CD14-positive monocyte (primary cell): ENCODE measurements at regions not wholly inside any gene's neighbourhood (a gene's known extent, or its start where the extent isn't known, plus 50 kb on each side); places are given as distances from the start of the nearest gene placed in this dataset.

ENCODE experiments used
- DNase-seq, 3 donors: peaks; one replicate each; pipeline ENCODE4 v3.0.0-alpha.2; 2011 to 2022
- H2AFZ ChIP-seq: 2 replicates; pipeline ENCODE4 v1.6.0; 2012; ENCODE audit warnings: mild to moderate bottlenecking, low read depth, low read length, inconsistent platforms; ENCODE audit not compliant: insufficient read depth, poor library complexity, severe bottlenecking
- H3K27ac ChIP-seq, 2 donors: 1 replicate in 1 of 2; 2 replicates in 1 of 2; pipeline ENCODE4 v1.5.1; 2012 to 2013; ENCODE audit warnings: low read length in 2 of 2, control low read depth in 1 of 2, inconsistent platforms in 1 of 2, low read depth in 1 of 2, mild to moderate bottlenecking in 1 of 2
- H3K27me3 ChIP-seq, 2 donors: one replicate each; pipeline versions ENCODE4 v1.6.0 to v1.6.1; 2011 to 2013; ENCODE audit warnings: low read length in 2 of 2; ENCODE audit not compliant: control insufficient read depth in 2 of 2, insufficient read depth in 2 of 2
- H3K36me3 ChIP-seq, 2 donors: replicated peaks in 1 of 2; 1 replicate in 1 of 2; 2 replicates in 1 of 2; pipeline versions ENCODE4 v1.5.1 to v1.6.1; 2012 to 2013; ENCODE audit warnings: low read length in 2 of 2, control low read depth in 1 of 2, inconsistent platforms in 1 of 2, mild to moderate bottlenecking in 1 of 2; ENCODE audit not compliant: insufficient read depth in 2 of 2, control insufficient read depth in 1 of 2
- H3K4me1 ChIP-seq, 2 donors: 1 replicate in 1 of 2; 2 replicates in 1 of 2; pipeline versions ENCODE4 v1.5.1 to v1.6.1; 2012 to 2013; ENCODE audit warnings: low read length in 2 of 2, control low read depth in 1 of 2, inconsistent platforms in 1 of 2, mild to moderate bottlenecking in 1 of 2, moderate library complexity in 1 of 2; ENCODE audit not compliant: insufficient read depth in 2 of 2, control insufficient read depth in 1 of 2
- H3K4me2 ChIP-seq: replicated peaks from 2 replicates; pipeline ENCODE3; 2012; ENCODE audit warnings: low read length, moderate library complexity, mild to moderate bottlenecking; ENCODE audit not compliant: poor library complexity, severe bottlenecking; ENCODE audit errors: extremely low read depth
- H3K4me3 ChIP-seq, 3 experiments: fragments of 200-600 bp in 1 of 3; sonication (generic) in 1 of 3; replicated peaks in 1 of 3; 1 replicate in 2 of 3; 2 replicates in 1 of 3; pipeline ENCODE4 v1.5.1; 2011 to 2013; ENCODE audit warnings: low read length in 3 of 3, mild to moderate bottlenecking in 3 of 3, control low read depth in 2 of 3, low read depth in 2 of 3, inconsistent platforms in 1 of 3, moderate library complexity in 1 of 3
- H3K79me2 ChIP-seq: 2 replicates; pipeline ENCODE4 v1.6.0; 2012; ENCODE audit warnings: mild to moderate bottlenecking, control low read depth, inconsistent platforms, low read length, moderate library complexity; ENCODE audit not compliant: insufficient read depth
- H3K9ac ChIP-seq: 2 replicates; pipeline ENCODE4 v1.6.0; 2017; ENCODE audit warnings: low read length, mild to moderate bottlenecking; ENCODE audit not compliant: insufficient read depth, poor library complexity, severe bottlenecking
- H3K9me3 ChIP-seq, 2 donors: replicated peaks in 1 of 2; 1 replicate in 1 of 2; 2 replicates in 1 of 2; pipeline versions ENCODE4 v1.5.1 to v1.6.1; 2012 to 2013; ENCODE audit warnings: low read length in 2 of 2, control low read depth in 1 of 2; ENCODE audit not compliant: control insufficient read depth in 1 of 2, insufficient read depth in 1 of 2
- H4K20me1 ChIP-seq: 2 replicates; pipeline ENCODE4 v1.6.0; 2012; ENCODE audit warnings: mild to moderate bottlenecking, low read length, control low read depth, moderate library complexity; ENCODE audit not compliant: insufficient read depth
- H3K27ac Mint-ChIP-seq, 7 donors: one replicate each; pipeline ENCODE4 v1.8.0; 2020; ENCODE audit warnings: mild to moderate bottlenecking in 7 of 7, mixed read lengths in 7 of 7, moderate library complexity in 6 of 7, inconsistent platforms in 2 of 7
- H3K27me3 Mint-ChIP-seq, 3 donors: one replicate each; pipeline ENCODE4 v1.8.0; 2021 to 2022; ENCODE audit warnings: low read depth in 3 of 3, mild to moderate bottlenecking in 3 of 3, mixed read lengths in 3 of 3, moderate library complexity in 3 of 3, inconsistent platforms in 1 of 3
- H3K36me3 Mint-ChIP-seq, 2 donors: one replicate each; pipeline ENCODE4 v1.8.0; 2020; ENCODE audit warnings: mixed read lengths in 2 of 2, inconsistent platforms in 1 of 2, mild to moderate bottlenecking in 1 of 2
- H3K4me1 Mint-ChIP-seq: one replicate; pipeline ENCODE4 v1.8.0; 2020; ENCODE audit warnings: mild to moderate bottlenecking, mixed read lengths
- H3K4me3 Mint-ChIP-seq, 2 donors: one replicate each; pipeline ENCODE4 v1.8.0; 2020; ENCODE audit warnings: mild to moderate bottlenecking in 2 of 2, mixed read lengths in 2 of 2, moderate library complexity in 1 of 2
- H3K9me3 Mint-ChIP-seq, 7 donors: one replicate each; pipeline ENCODE4 v1.8.0; 2020 to 2022; ENCODE audit warnings: mixed read lengths in 7 of 7, mild to moderate bottlenecking in 6 of 7, moderate library complexity in 6 of 7, inconsistent platforms in 2 of 7
- WGBS: methylation state at CpG from one replicate; pipeline ENCODE4 v1.1.5; 2013; ENCODE audit warnings: missing lambda C conversion rate; ENCODE audit not compliant: insufficient coverage; 5-methylcytosine and 5-hydroxymethylcytosine counted together
- intact Hi-C, 2 donors: fragments of 100-400 bp; cut with micrococcal nuclease; formaldehyde crosslinking; loops; one replicate each; pipeline versions ENCODE4 v1.15.0 to v1.15.1; 2023
- TF ChIP-seq, protein P1 (sequence below): fragments of 200-600 bp; IDR thresholded peaks from one replicate; pipeline ENCODE4 v1.8.0; 2022; ENCODE audit warnings: antibody characterized with exemption, mild to moderate bottlenecking

- intact Hi-C loops: no loop called here
Measured at GRCh38 chr4:124097447-124097846, 615.1 kb downstream of the ANKRD50 start.

GRCh38 chr4:124104101-124104500 lies 608.4 kb downstream of the ANKRD50 start:
- no peak overlapping the region for H3K4me3 ChIP-seq
- Mint-ChIP-seq H3K4me3 (no peak overlapping the region), H3K4me1 (no peaks in the 10 kb centered on the region), H3K9me3 (peaks cover 0 to 8% (median 2%) of the 10 kb centered on the region in 7 donors), H3K36me3 (no peaks in the 10 kb centered on the region), H3K27ac (peak overlapping the region in 1 of 7 donors; percentile 73), H3K27me3 (peaks cover 0 to 1% (median 0%) of the 10 kb centered on the region in 3 donors)
- H3K27me3 ChIP-seq: no peaks in the 10 kb centered on the region
- no peak overlapping the region for H3K27ac ChIP-seq
- H3K79me2 ChIP-seq: no peaks in the 10 kb centered on the region
- H3K9me3 ChIP-seq: peaks cover 0 to 7% of the 10 kb centered on the region in 2 donors
- H3K4me2 ChIP-seq: no peak overlapping the region
- no peak overlapping the region for H2AFZ ChIP-seq
- H3K4me1 ChIP-seq: no peaks in the 10 kb centered on the region
- no peak overlapping the region for H3K9ac ChIP-seq
- H3K36me3 ChIP-seq: no peaks in the 10 kb centered on the region
- no peaks in the 10 kb centered on the region for H4K20me1 ChIP-seq
- no peak for DNase-seq
- intact Hi-C loops: no loop called here
- TF ChIP-seq, protein P1, sequence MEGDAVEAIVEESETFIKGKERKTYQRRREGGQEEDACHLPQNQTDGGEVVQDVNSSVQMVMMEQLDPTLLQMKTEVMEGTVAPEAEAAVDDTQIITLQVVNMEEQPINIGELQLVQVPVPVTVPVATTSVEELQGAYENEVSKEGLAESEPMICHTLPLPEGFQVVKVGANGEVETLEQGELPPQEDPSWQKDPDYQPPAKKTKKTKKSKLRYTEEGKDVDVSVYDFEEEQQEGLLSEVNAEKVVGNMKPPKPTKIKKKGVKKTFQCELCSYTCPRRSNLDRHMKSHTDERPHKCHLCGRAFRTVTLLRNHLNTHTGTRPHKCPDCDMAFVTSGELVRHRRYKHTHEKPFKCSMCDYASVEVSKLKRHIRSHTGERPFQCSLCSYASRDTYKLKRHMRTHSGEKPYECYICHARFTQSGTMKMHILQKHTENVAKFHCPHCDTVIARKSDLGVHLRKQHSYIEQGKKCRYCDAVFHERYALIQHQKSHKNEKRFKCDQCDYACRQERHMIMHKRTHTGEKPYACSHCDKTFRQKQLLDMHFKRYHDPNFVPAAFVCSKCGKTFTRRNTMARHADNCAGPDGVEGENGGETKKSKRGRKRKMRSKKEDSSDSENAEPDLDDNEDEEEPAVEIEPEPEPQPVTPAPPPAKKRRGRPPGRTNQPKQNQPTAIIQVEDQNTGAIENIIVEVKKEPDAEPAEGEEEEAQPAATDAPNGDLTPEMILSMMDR: no peak
- WGBS: 90% methylated on average over 2 of the region's 3 CpGs

More at GRCh38 chr4:124097447-124097846, 615.1 kb downstream of the ANKRD50 start:
- H3K4me3 ChIP-seq: no peak overlapping the region
- H3K36me3 Mint-ChIP-seq: no peaks in the 10 kb centered on the region
- H3K4me2 ChIP-seq: no peak overlapping the region
- no peaks in the 10 kb centered on the region for H3K27me3 Mint-ChIP-seq
- no peak overlapping the region for H3K27ac Mint-ChIP-seq
- no peak for DNase-seq
- H4K20me1 ChIP-seq: no peaks in the 10 kb centered on the region
- peaks cover 0 to 2% (median 0%) of the 10 kb centered on the region in 7 donors for H3K9me3 Mint-ChIP-seq
- H3K4me1 ChIP-seq: no peaks in the 10 kb centered on the region
- H3K27me3 ChIP-seq: no peaks in the 10 kb centered on the region
- no CpG with 5 or more reads among the region's 1 CpG for WGBS
- no peak overlapping the region for H3K27ac ChIP-seq
- no peak overlapping the region for H3K4me3 Mint-ChIP-seq
- H3K36me3 ChIP-seq: no peaks in the 10 kb centered on the region
- H3K9me3 ChIP-seq: no peaks in the 10 kb centered on the region
- TF ChIP-seq, protein P1: no peak
- H2AFZ ChIP-seq: no peak overlapping the region
- no peak overlapping the region for H3K9ac ChIP-seq
- no peaks in the 10 kb centered on the region for H3K79me2 ChIP-seq
- H3K4me1 Mint-ChIP-seq: no peaks in the 10 kb centered on the region
